Breast epithelium (tissue), 4 donors: ENCODE measurements at regions not wholly inside any gene's neighbourhood (a gene's known extent, or its start where the extent isn't known, plus 50 kb on each side); places are given as distances from the start of the nearest gene placed in this dataset.

Experiments used
- DNase-seq, 2 donors: peaks; one replicate each; pipeline ENCODE4 v3.0.0-alpha.2; 2019; ENCODE audit warnings: low spot score in 2 of 2
- H3K27ac ChIP-seq, 2 donors: fragments of 200-600 bp; sonication (generic) in 1 of 2; one replicate each; pipeline ENCODE4 v1.5.1; 2016 to 2019; ENCODE audit warnings: mild to moderate bottlenecking in 1 of 2
- H3K27me3 ChIP-seq, 2 donors: fragments of 200-600 bp; sonication (generic) in 1 of 2; one replicate each; pipeline versions ENCODE4 v1.5.1 to v1.6.0; 2017 to 2019; ENCODE audit warnings: control low read depth in 1 of 2, mild to moderate bottlenecking in 1 of 2
- H3K36me3 ChIP-seq: fragments of 200-600 bp; one replicate; pipeline ENCODE4 v1.5.1; 2019
- H3K4me1 ChIP-seq, 2 donors: fragments of 200-600 bp; sonication (generic); one replicate each; pipeline ENCODE4 v1.5.1; 2016 to 2019; ENCODE audit warnings: control low read depth in 1 of 2
- H3K4me3 ChIP-seq, 3 donors: fragments of 200-600 bp; sonication (generic); 1 replicate in 2 of 3; 2 replicates in 1 of 3; pipeline ENCODE4 v1.5.1; 2016 to 2019; ENCODE audit warnings: mild to moderate bottlenecking in 3 of 3, moderate library complexity in 2 of 3
- H3K9me3 ChIP-seq, 2 donors: fragments of 200-600 bp; sonication (generic) in 1 of 2; one replicate each; pipeline ENCODE4 v1.5.1; 2016 to 2019; ENCODE audit warnings: control low read depth in 1 of 2
- CTCF ChIP-seq, 3 donors: fragments of 450-650 bp; IDR thresholded peaks; one replicate each; pipeline ENCODE4 v1.5.1; 2016 to 2017; ENCODE audit warnings: antibody characterized with exemption in 3 of 3, mild to moderate bottlenecking in 3 of 3, moderate library complexity in 3 of 3
- POLR2A ChIP-seq: fragments of 450-650 bp; IDR thresholded peaks from one replicate; pipeline ENCODE4 v1.6.1; 2016; ENCODE audit warnings: antibody characterized with exemption, mild to moderate bottlenecking, moderate library complexity
- POLR2AphosphoS5 ChIP-seq, 3 donors: sonication (generic); formaldehyde crosslinking; IDR thresholded peaks; one replicate each; pipeline ENCODE4 v1.6.1; 2017; ENCODE audit warnings: antibody characterized with exemption in 3 of 3
- intact Hi-C: fragments of 100-400 bp; cut with DNase I; formaldehyde crosslinking; loops from one replicate; pipeline ENCODE4 v1.15.1; 2023; ENCODE audit warnings: low total_unique reads

GRCh38 chr11:134737563-134738510 is 325.8 kb upstream of the B3GAT1 start:
- H3K36me3 ChIP-seq: no peaks in the 10 kb centered on the region
- DNase-seq: no peak
- intact Hi-C loops: no loop called here

GRCh38 chr11:134736251-134736947 is 324.4 kb upstream of the B3GAT1 start:
- intact Hi-C loops: no loop called here
- no peaks in the 10 kb centered on the region for H3K36me3 ChIP-seq
- H3K4me1 ChIP-seq: no peaks in the 10 kb centered on the region
- H3K4me3 ChIP-seq: no peak overlapping the region
- no peak for DNase-seq
- H3K27me3 ChIP-seq: peaks cover 0 to 4% of the 10 kb centered on the region in 2 donors
- H3K9me3 ChIP-seq: no peaks in the 10 kb centered on the region
- TF ChIP-seq POLR2AphosphoS5 (IDR thresholded peaks at IDR 0.05) (no peak), CTCF (IDR thresholded peaks at IDR 0.05) (no peak), POLR2A (no peak)
- no peak overlapping the region for H3K27ac ChIP-seq

More at GRCh38 chr11:134737563-134738510, 325.8 kb upstream of the B3GAT1 start:
- Histone ChIP-seq H3K4me1 (no peaks in the 10 kb centered on the region), H3K9me3 (no peaks in the 10 kb centered on the region), H3K27ac (no peak overlapping the region), H3K4me3 (no peak overlapping the region), H3K27me3 (peaks cover 0 to 4% of the 10 kb centered on the region in 2 donors)
- TF ChIP-seq CTCF (IDR thresholded peaks at IDR 0.05): no peak
- no peak for TF ChIP-seq POLR2A
- no peak for TF ChIP-seq POLR2AphosphoS5 (IDR thresholded peaks at IDR 0.05)

GRCh38 chr11:134734894-134735293 is 322.9 kb upstream of the B3GAT1 start:
- H3K36me3 ChIP-seq: no peaks in the 10 kb centered on the region
- H3K27me3 ChIP-seq: peaks cover 0 to 4% of the 10 kb centered on the region in 2 donors
- H3K4me3 ChIP-seq: no peak overlapping the region
- no peaks in the 10 kb centered on the region for H3K4me1 ChIP-seq
- DNase-seq: no peak
- no peak overlapping the region for H3K27ac ChIP-seq
- intact Hi-C loops: no loop called here
- TF ChIP-seq POLR2AphosphoS5 (IDR thresholded peaks at IDR 0.05) (no peak), CTCF (IDR thresholded peaks at IDR 0.05) (no peak), POLR2A (no peak)
- H3K9me3 ChIP-seq: no peaks in the 10 kb centered on the region

- H3K4me1 ChIP-seq: no peaks in the 10 kb centered on the region
- H3K4me3 ChIP-seq: no peak overlapping the region
- intact Hi-C loops: no loop called here
- H3K27ac ChIP-seq: no peak overlapping the region
- no peaks in the 10 kb centered on the region for H3K36me3 ChIP-seq
- DNase-seq: no peak
- no peak for TF ChIP-seq POLR2AphosphoS5 (IDR thresholded peaks at IDR 0.05)
- no peak for TF ChIP-seq POLR2A
- TF ChIP-seq CTCF (IDR thresholded peaks at IDR 0.05): no peak
- H3K27me3 ChIP-seq: peaks cover 0 to 4% of the 10 kb centered on the region in 2 donors
- no peaks in the 10 kb centered on the region for H3K9me3 ChIP-seq
Measured at GRCh38 chr11:134734141-134734845, 322.3 kb upstream of the B3GAT1 start.
